ENCODE measurements at regions not wholly inside any gene's neighbourhood (a gene's known extent, or its start where the extent isn't known, plus 50 kb on each side); places are given as distances from the start of the nearest gene placed in this dataset.

DNA sequence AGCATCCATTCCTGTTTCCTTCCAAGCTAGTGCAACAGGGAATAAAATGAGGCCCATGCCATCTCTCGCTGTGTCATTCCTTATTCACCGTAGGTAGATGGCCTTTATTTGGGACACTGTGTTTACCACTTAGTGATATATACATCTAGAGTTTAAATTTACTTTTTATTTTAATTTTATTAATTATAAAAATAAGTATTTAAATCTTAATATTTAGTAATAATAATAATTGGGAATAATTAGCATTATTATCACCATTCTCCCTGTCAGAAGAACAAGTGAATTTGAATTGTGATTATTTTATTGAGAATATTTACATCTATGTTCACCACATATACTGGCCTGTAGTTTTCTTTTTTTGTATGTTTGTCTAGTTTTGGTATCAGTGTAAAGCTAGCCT, 692.9 kb upstream of the KIF2B start:
- Histone ChIP-seq H3K9me3 (ENCODE audit: control insufficient read depth, low read depth, low read length) (no peaks in the 10 kb centered on the region), H3K79me2 (ENCODE audit: control insufficient read depth, insufficient read depth, low read length) (no peaks in the 10 kb centered on the region), H3K4me3 (ENCODE audit: control insufficient read depth in 2 of 3, extremely low read depth in 1 of 3, insufficient read depth in 2 of 3, low read depth in 1 of 3, low read length in 3 of 3) (no peak overlapping the region), H3K36me3 (ENCODE audit: control insufficient read depth in 2 of 2, extremely low read depth in 1 of 2, insufficient read depth in 2 of 2, low read length in 2 of 2) (no peaks in the 10 kb centered on the region), H3K27ac (ENCODE audit: control insufficient read depth, insufficient read depth, low read length) (no peak overlapping the region), H3K9ac (ENCODE audit: control insufficient read depth, extremely low read depth, insufficient read depth, low read length) (no peak overlapping the region), H4K20me1 (ENCODE audit: control insufficient read depth, extremely low read depth, insufficient read depth, low read length) (no peaks in the 10 kb centered on the region), H3K4me1 (ENCODE audit: control insufficient read depth, extremely low read depth, insufficient read depth, low read length) (no peaks in the 10 kb centered on the region), H2AFZ (ENCODE audit: control insufficient read depth, low read length) (no peak overlapping the region), H3K4me2 (ENCODE audit: control insufficient read depth, extremely low read depth, insufficient read depth, low read depth, low read length) (no peak overlapping the region), H3K27me3 (ENCODE audit: control insufficient read depth, extremely low read depth, insufficient read depth, low read length) (no peaks in the 10 kb centered on the region), H3K9me1 (ENCODE audit: control insufficient read depth, extremely low read depth, insufficient read depth, low read length) (no peaks in the 10 kb centered on the region)
- DNase-seq (ENCODE audit: low read depth, low spot score): no peak
- FAIRE-seq: no peak
- TF ChIP-seq, protein P1, sequence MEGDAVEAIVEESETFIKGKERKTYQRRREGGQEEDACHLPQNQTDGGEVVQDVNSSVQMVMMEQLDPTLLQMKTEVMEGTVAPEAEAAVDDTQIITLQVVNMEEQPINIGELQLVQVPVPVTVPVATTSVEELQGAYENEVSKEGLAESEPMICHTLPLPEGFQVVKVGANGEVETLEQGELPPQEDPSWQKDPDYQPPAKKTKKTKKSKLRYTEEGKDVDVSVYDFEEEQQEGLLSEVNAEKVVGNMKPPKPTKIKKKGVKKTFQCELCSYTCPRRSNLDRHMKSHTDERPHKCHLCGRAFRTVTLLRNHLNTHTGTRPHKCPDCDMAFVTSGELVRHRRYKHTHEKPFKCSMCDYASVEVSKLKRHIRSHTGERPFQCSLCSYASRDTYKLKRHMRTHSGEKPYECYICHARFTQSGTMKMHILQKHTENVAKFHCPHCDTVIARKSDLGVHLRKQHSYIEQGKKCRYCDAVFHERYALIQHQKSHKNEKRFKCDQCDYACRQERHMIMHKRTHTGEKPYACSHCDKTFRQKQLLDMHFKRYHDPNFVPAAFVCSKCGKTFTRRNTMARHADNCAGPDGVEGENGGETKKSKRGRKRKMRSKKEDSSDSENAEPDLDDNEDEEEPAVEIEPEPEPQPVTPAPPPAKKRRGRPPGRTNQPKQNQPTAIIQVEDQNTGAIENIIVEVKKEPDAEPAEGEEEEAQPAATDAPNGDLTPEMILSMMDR (optimal IDR thresholded peaks at IDR 0.05 in 1 of 3, IDR thresholded peaks at IDR 0.05 in 1 of 3, conservative IDR thresholded peaks at IDR 0.05 in 1 of 3; ENCODE audit: extremely low read depth in 1 of 3, insufficient read depth in 2 of 3, low read length in 3 of 3): no peak
- TF ChIP-seq EZH2 (IDR thresholded peaks at IDR 0.05; ENCODE audit: low read length): no peak
- dilution Hi-C loops (cut with MboI; ENCODE audit: extremely low pct_ligation_motif_present, low sequenced_read_pairs): no loop called here

DNA sequence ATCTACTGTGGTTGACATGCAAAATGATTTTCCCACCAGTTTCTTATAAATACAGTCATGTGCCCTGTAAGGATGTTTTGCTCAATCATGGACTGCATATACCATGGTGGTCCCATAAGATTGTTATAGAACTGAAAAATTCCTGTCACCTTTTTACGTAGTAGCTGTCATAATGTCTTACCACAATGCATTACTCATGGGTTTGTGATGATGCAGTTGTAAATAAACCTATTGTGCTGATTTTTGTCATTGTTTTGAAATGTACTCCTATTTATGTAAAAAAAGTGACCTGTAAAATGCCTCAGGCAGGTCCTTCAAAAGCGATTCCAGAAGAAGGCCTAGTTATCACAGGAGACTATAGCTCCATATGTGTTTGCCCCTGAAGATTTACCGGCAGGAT, 695.4 kb upstream of the KIF2B start:
- H3K4me1 ChIP-seq (ENCODE audit: control insufficient read depth, extremely low read depth, insufficient read depth, low read length): no peaks in the 10 kb centered on the region
- no peaks in the 10 kb centered on the region for H3K9me3 ChIP-seq (ENCODE audit: control insufficient read depth, low read depth, low read length)
- no peaks in the 10 kb centered on the region for H3K27me3 ChIP-seq (ENCODE audit: control insufficient read depth, extremely low read depth, insufficient read depth, low read length)
- H3K27ac ChIP-seq (ENCODE audit: control insufficient read depth, insufficient read depth, low read length): no peak overlapping the region
- H3K4me2 ChIP-seq (ENCODE audit: control insufficient read depth, extremely low read depth, insufficient read depth, low read depth, low read length): no peak overlapping the region
- DNase-seq (ENCODE audit: low read depth, low spot score) (no peak), FAIRE-seq (no peak)
- H3K4me3 ChIP-seq (ENCODE audit: control insufficient read depth in 2 of 3, extremely low read depth in 1 of 3, insufficient read depth in 2 of 3, low read depth in 1 of 3, low read length in 3 of 3): no peak overlapping the region
- no peak overlapping the region for H2AFZ ChIP-seq (ENCODE audit: control insufficient read depth, low read length)
- no peaks in the 10 kb centered on the region for H3K79me2 ChIP-seq (ENCODE audit: control insufficient read depth, insufficient read depth, low read length)
- TF ChIP-seq, protein P1 (optimal IDR thresholded peaks at IDR 0.05 in 1 of 3, IDR thresholded peaks at IDR 0.05 in 1 of 3, conservative IDR thresholded peaks at IDR 0.05 in 1 of 3; ENCODE audit: extremely low read depth in 1 of 3, insufficient read depth in 2 of 3, low read length in 3 of 3): no peak
- TF ChIP-seq EZH2 (IDR thresholded peaks at IDR 0.05; ENCODE audit: low read length): no peak
- H3K9ac ChIP-seq (ENCODE audit: control insufficient read depth, extremely low read depth, insufficient read depth, low read length): no peak overlapping the region
- H3K36me3 ChIP-seq (ENCODE audit: control insufficient read depth in 2 of 2, extremely low read depth in 1 of 2, insufficient read depth in 2 of 2, low read length in 2 of 2): no peaks in the 10 kb centered on the region
- no peaks in the 10 kb centered on the region for H4K20me1 ChIP-seq (ENCODE audit: control insufficient read depth, extremely low read depth, insufficient read depth, low read length)
- dilution Hi-C loops (cut with MboI; ENCODE audit: extremely low pct_ligation_motif_present, low sequenced_read_pairs): no loop called here
- H3K9me1 ChIP-seq (ENCODE audit: control insufficient read depth, extremely low read depth, insufficient read depth, low read length): no peaks in the 10 kb centered on the region
